T-helper 2 cell treated with Interferon-gamma antibody and Interleukin-4, amounts not matched to agents 5 μg/mL and 100 μg/mL, for 36 hours (primary cell): ENCODE measurements at regions not wholly inside any gene's neighbourhood (a gene's known extent, or its start where the extent isn't known, plus 50 kb on each side); places are given as distances from the start of the nearest gene placed in this dataset.

Experiments
- DNase-seq: peaks from one replicate; pipeline ENCODE4 v3.0.0; 2021; ENCODE audit warnings: low spot score
- H3K27ac Mint-ChIP-seq: one replicate; pipeline ENCODE4 v1.8.0; 2021; ENCODE audit warnings: mild to moderate bottlenecking, mixed read lengths
- H3K27me3 Mint-ChIP-seq: one replicate; pipeline ENCODE4 v1.8.0; 2021; ENCODE audit warnings: low read depth, mixed read lengths
- H3K36me3 Mint-ChIP-seq: one replicate; pipeline ENCODE4 v1.8.0; 2021; ENCODE audit warnings: low read depth, mixed read lengths
- H3K4me1 Mint-ChIP-seq: one replicate; pipeline ENCODE4 v1.8.0; 2021; ENCODE audit warnings: low read depth, mixed read lengths
- H3K4me3 Mint-ChIP-seq: one replicate; pipeline ENCODE4 v1.8.0; 2022; ENCODE audit warnings: mild to moderate bottlenecking, moderate library complexity, mixed read lengths
- H3K9me3 Mint-ChIP-seq: one replicate; pipeline ENCODE4 v1.8.0; 2021; ENCODE audit warnings: mixed read lengths

- Mint-ChIP-seq H3K36me3 (no peaks in the 10 kb centered on the region), H3K27ac (no peak overlapping the region), H3K27me3 (no peaks in the 10 kb centered on the region), H3K4me3 (no peak overlapping the region), H3K4me1 (peaks cover 2% of the 10 kb centered on the region), H3K9me3 (no peaks in the 10 kb centered on the region)
- DNase-seq = no peak
Observed at GRCh38 chr22:47471406-47471805, 709.0 kb downstream of the TBC1D22A start.

- H3K36me3 Mint-ChIP-seq = no peaks in the 10 kb centered on the region
- H3K4me3 Mint-ChIP-seq = no peak overlapping the region
- H3K27me3 Mint-ChIP-seq = no peaks in the 10 kb centered on the region
- H3K9me3 Mint-ChIP-seq = no peaks in the 10 kb centered on the region
- DNase-seq = no peak
- H3K4me1 Mint-ChIP-seq = no peaks in the 10 kb centered on the region
- no peak overlapping the region for H3K27ac Mint-ChIP-seq
Observed at GRCh38 chr22:47465809-47466208, 703.4 kb downstream of the TBC1D22A start.

- no peak overlapping the region for H3K27ac Mint-ChIP-seq
- no peaks in the 10 kb centered on the region for H3K27me3 Mint-ChIP-seq
Observed at GRCh38 chr22:47465222-47465621, 702.8 kb downstream of the TBC1D22A start.

GRCh38 chr22:47463220-47463619 is 700.8 kb downstream of the TBC1D22A start:
- H3K4me1 Mint-ChIP-seq = no peaks in the 10 kb centered on the region
- H3K9me3 Mint-ChIP-seq = no peaks in the 10 kb centered on the region
- H3K36me3 Mint-ChIP-seq = no peaks in the 10 kb centered on the region
- DNase-seq = no peak
- H3K27me3 Mint-ChIP-seq = no peaks in the 10 kb centered on the region
- H3K27ac Mint-ChIP-seq = no peak overlapping the region
- no peak overlapping the region for H3K4me3 Mint-ChIP-seq

More at GRCh38 chr22:47465222-47465621, 702.8 kb downstream of the TBC1D22A start:
- no peaks in the 10 kb centered on the region for H3K36me3 Mint-ChIP-seq
- no peaks in the 10 kb centered on the region for H3K9me3 Mint-ChIP-seq
- H3K4me3 Mint-ChIP-seq = no peak overlapping the region
- DNase-seq = no peak
- H3K4me1 Mint-ChIP-seq = no peaks in the 10 kb centered on the region

GRCh38 chr22:47460861-47461260 is 698.4 kb downstream of the TBC1D22A start:
- H3K27me3 Mint-ChIP-seq = no peaks in the 10 kb centered on the region
- no peak for DNase-seq
- no peaks in the 10 kb centered on the region for H3K4me1 Mint-ChIP-seq
- no peak overlapping the region for H3K27ac Mint-ChIP-seq
- H3K36me3 Mint-ChIP-seq = no peaks in the 10 kb centered on the region
- no peaks in the 10 kb centered on the region for H3K9me3 Mint-ChIP-seq
- no peak overlapping the region for H3K4me3 Mint-ChIP-seq

- no peaks in the 10 kb centered on the region for H3K36me3 Mint-ChIP-seq
- no peaks in the 10 kb centered on the region for H3K9me3 Mint-ChIP-seq
- no peak overlapping the region for H3K27ac Mint-ChIP-seq
- DNase-seq = no peak
- H3K4me1 Mint-ChIP-seq = no peaks in the 10 kb centered on the region
- no peaks in the 10 kb centered on the region for H3K27me3 Mint-ChIP-seq
- no peak overlapping the region for H3K4me3 Mint-ChIP-seq
Observed at GRCh38 chr22:47460176-47460575, 697.7 kb downstream of the TBC1D22A start.

- H3K4me3 Mint-ChIP-seq = no peak overlapping the region
- no peaks in the 10 kb centered on the region for H3K36me3 Mint-ChIP-seq
- no peaks in the 10 kb centered on the region for H3K27me3 Mint-ChIP-seq
- no peak for DNase-seq
- no peaks in the 10 kb centered on the region for H3K9me3 Mint-ChIP-seq
- H3K4me1 Mint-ChIP-seq = no peaks in the 10 kb centered on the region
- no peak overlapping the region for H3K27ac Mint-ChIP-seq
Observed at GRCh38 chr22:47458348-47458747, 695.9 kb downstream of the TBC1D22A start.

GRCh38 chr22:47457509-47458300 is 695.3 kb downstream of the TBC1D22A start:
- H3K27me3 Mint-ChIP-seq = no peaks in the 10 kb centered on the region
- DNase-seq = no peak
- H3K27ac Mint-ChIP-seq = no peak overlapping the region
- no peaks in the 10 kb centered on the region for H3K4me1 Mint-ChIP-seq
- no peak overlapping the region for H3K4me3 Mint-ChIP-seq
- H3K36me3 Mint-ChIP-seq = no peaks in the 10 kb centered on the region
- H3K9me3 Mint-ChIP-seq = no peaks in the 10 kb centered on the region

GRCh38 chr22:47457021-47457420 is 694.6 kb downstream of the TBC1D22A start:
- no peak for DNase-seq
- no peaks in the 10 kb centered on the region for H3K27me3 Mint-ChIP-seq
- H3K27ac Mint-ChIP-seq = no peak overlapping the region
- no peaks in the 10 kb centered on the region for H3K36me3 Mint-ChIP-seq
- H3K4me1 Mint-ChIP-seq = no peaks in the 10 kb centered on the region
- no peaks in the 10 kb centered on the region for H3K9me3 Mint-ChIP-seq
- no peak overlapping the region for H3K4me3 Mint-ChIP-seq

GRCh38 chr22:47456031-47456430 is 693.6 kb downstream of the TBC1D22A start:
- H3K4me3 Mint-ChIP-seq = no peak overlapping the region
- no peaks in the 10 kb centered on the region for H3K4me1 Mint-ChIP-seq
- no peak overlapping the region for H3K27ac Mint-ChIP-seq
- H3K27me3 Mint-ChIP-seq = no peaks in the 10 kb centered on the region
- H3K9me3 Mint-ChIP-seq = no peaks in the 10 kb centered on the region
- DNase-seq = no peak
- no peaks in the 10 kb centered on the region for H3K36me3 Mint-ChIP-seq

GRCh38 chr22:47453049-47453448 is 690.6 kb downstream of the TBC1D22A start:
- H3K36me3 Mint-ChIP-seq = no peaks in the 10 kb centered on the region
- H3K4me3 Mint-ChIP-seq = no peak overlapping the region
- H3K27ac Mint-ChIP-seq = no peak overlapping the region
- H3K4me1 Mint-ChIP-seq = no peaks in the 10 kb centered on the region
- no peaks in the 10 kb centered on the region for H3K9me3 Mint-ChIP-seq
- no peak for DNase-seq
- H3K27me3 Mint-ChIP-seq = no peaks in the 10 kb centered on the region

- Mint-ChIP-seq H3K27ac (no peak overlapping the region), H3K36me3 (no peaks in the 10 kb centered on the region), H3K27me3 (no peaks in the 10 kb centered on the region), H3K9me3 (no peaks in the 10 kb centered on the region), H3K4me1 (no peaks in the 10 kb centered on the region), H3K4me3 (no peak overlapping the region)
- DNase-seq = no peak
Observed at GRCh38 chr22:47452184-47452583, 689.7 kb downstream of the TBC1D22A start.

- Mint-ChIP-seq H3K27ac (no peak overlapping the region), H3K36me3 (no peaks in the 10 kb centered on the region), H3K9me3 (peaks cover 3% of the 10 kb centered on the region), H3K27me3 (no peaks in the 10 kb centered on the region), H3K4me1 (no peaks in the 10 kb centered on the region), H3K4me3 (no peak overlapping the region)
- DNase-seq = no peak
Observed at GRCh38 chr22:47450876-47451475, 688.5 kb downstream of the TBC1D22A start.

- peaks cover 12% of the 10 kb centered on the region for H3K9me3 Mint-ChIP-seq
- no peak overlapping the region for H3K4me3 Mint-ChIP-seq
- H3K27me3 Mint-ChIP-seq = no peaks in the 10 kb centered on the region
- no peaks in the 10 kb centered on the region for H3K4me1 Mint-ChIP-seq
- no peaks in the 10 kb centered on the region for H3K36me3 Mint-ChIP-seq
- no peak overlapping the region for H3K27ac Mint-ChIP-seq
- no peak for DNase-seq
Observed at GRCh38 chr22:47449508-47450270, 687.2 kb downstream of the TBC1D22A start.
